ENCODE measurements at regions not wholly inside any gene's neighbourhood (a gene's known extent, or its start where the extent isn't known, plus 50 kb on each side); places are given as distances from the start of the nearest gene placed in this dataset.

DNA sequence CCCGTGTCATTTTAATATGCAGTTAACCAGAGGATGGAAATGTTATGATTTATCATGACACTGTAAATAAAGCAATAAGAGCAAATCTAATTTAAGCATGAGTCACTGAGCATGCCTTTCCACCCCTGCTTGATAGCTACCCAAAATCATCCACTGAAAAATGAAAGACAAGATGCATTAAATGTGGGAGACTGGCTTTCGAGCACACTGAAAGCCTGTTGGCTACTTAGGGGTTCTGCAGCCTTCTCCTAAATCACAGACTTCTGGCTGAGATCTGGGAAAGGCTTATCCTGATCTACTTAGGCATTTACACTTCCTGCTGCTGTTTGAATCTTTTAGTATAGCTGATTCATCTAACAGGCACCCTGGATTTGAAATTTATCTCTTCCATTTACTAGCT is 778.3 kb upstream of the CDH7 start:
- BruUV-seq (replicated peaks): no TSS peak
- H3K4me1 ChIP-seq (replicated peaks; ENCODE audit: insufficient read depth): no peaks in the 10 kb centered on the region
- H3K27ac ChIP-seq: no peak overlapping the region
- no peak for TF ChIP-seq EZH2 (IDR thresholded peaks at IDR 0.05; ENCODE audit: low read depth)
- TF ChIP-seq, protein P1, sequence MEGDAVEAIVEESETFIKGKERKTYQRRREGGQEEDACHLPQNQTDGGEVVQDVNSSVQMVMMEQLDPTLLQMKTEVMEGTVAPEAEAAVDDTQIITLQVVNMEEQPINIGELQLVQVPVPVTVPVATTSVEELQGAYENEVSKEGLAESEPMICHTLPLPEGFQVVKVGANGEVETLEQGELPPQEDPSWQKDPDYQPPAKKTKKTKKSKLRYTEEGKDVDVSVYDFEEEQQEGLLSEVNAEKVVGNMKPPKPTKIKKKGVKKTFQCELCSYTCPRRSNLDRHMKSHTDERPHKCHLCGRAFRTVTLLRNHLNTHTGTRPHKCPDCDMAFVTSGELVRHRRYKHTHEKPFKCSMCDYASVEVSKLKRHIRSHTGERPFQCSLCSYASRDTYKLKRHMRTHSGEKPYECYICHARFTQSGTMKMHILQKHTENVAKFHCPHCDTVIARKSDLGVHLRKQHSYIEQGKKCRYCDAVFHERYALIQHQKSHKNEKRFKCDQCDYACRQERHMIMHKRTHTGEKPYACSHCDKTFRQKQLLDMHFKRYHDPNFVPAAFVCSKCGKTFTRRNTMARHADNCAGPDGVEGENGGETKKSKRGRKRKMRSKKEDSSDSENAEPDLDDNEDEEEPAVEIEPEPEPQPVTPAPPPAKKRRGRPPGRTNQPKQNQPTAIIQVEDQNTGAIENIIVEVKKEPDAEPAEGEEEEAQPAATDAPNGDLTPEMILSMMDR (conservative IDR thresholded peaks at IDR 0.05): no peak
- ChIA-PET CTCF (no interaction called here), POLR2A (ENCODE audit: unreplicated experiment) (no interaction called here)
- no peaks in the 10 kb centered on the region for H3K27me3 ChIP-seq (ENCODE audit: insufficient read depth, low read depth)
- no peaks in the 10 kb centered on the region for H3K79me2 ChIP-seq (ENCODE audit: low read depth)
- H3K9me2 ChIP-seq (ENCODE audit: insufficient read depth): no peaks in the 10 kb centered on the region
- H3K9me3 ChIP-seq (ENCODE audit: insufficient read depth, low read depth): no peaks in the 10 kb centered on the region
- intact Hi-C loops (cut with micrococcal nuclease; ENCODE audit: unreplicated experiment): no loop called here
- H4K20me1 ChIP-seq (ENCODE audit: insufficient read depth): no peaks in the 10 kb centered on the region
- H3K4me2 ChIP-seq: no peak overlapping the region
- H2AFZ ChIP-seq: no peak overlapping the region; the same call in 1 of the 2 replicates
- no peaks in the 10 kb centered on the region for H3K36me3 ChIP-seq (ENCODE audit: low read depth)
- no peaks in the 10 kb centered on the region for H3F3A ChIP-seq (ENCODE audit: insufficient read depth, low read depth)
- no peak overlapping the region for H3K4me3 ChIP-seq
- no peak for DNase-seq

- Histone ChIP-seq H3K4me1 (replicated peaks; ENCODE audit: insufficient read depth) (no peaks in the 10 kb centered on the region), H3K4me2 (no peak overlapping the region), H3K9me3 (ENCODE audit: insufficient read depth, low read depth) (no peaks in the 10 kb centered on the region), H3K4me3 (no peak overlapping the region), H4K20me1 (ENCODE audit: insufficient read depth) (no peaks in the 10 kb centered on the region), H3F3A (ENCODE audit: insufficient read depth, low read depth) (no peaks in the 10 kb centered on the region), H2AFZ (no peak overlapping the region), H3K27me3 (ENCODE audit: insufficient read depth, low read depth) (no peaks in the 10 kb centered on the region), H3K79me2 (ENCODE audit: low read depth) (no peaks in the 10 kb centered on the region), H3K36me3 (ENCODE audit: low read depth) (no peaks in the 10 kb centered on the region), H3K9me2 (ENCODE audit: insufficient read depth) (no peaks in the 10 kb centered on the region), H3K27ac (no peak overlapping the region)
- no peak for DNase-seq
- no peak for TF ChIP-seq EZH2 (IDR thresholded peaks at IDR 0.05; ENCODE audit: low read depth)
- TF ChIP-seq, protein P1 (conservative IDR thresholded peaks at IDR 0.05): no peak
- ChIA-PET CTCF (no interaction called here), POLR2A (ENCODE audit: unreplicated experiment) (no interaction called here)
- intact Hi-C loops (cut with micrococcal nuclease; ENCODE audit: unreplicated experiment): no loop called here
- BruUV-seq (replicated peaks): no TSS peak
These were observed 784.1 kb upstream of the CDH7 start for GRCh38 chr18:64966667-64967066.

DNA sequence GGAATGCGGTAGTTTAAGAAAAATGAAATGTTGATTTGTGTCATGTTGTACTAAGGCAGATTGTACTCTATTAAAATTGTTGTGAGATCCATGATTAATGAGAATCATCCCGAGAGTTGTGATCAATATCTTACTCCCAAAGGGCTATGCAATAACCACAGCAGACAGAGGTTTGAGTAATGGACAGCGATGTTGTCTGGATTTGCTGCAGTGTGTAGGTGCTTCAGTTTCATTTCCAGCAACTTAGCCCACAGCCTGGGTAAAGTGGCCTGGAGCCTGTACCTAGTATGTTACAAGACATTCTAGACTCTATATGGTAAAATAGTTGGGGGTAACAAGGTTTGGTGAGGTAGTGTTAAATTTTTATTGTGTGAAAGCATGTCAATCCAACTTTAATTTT is 794.3 kb upstream of the CDH7 start:
- no peak for DNase-seq
- Histone ChIP-seq H3K79me2 (ENCODE audit: low read depth) (no peaks in the 10 kb centered on the region), H3K4me1 (replicated peaks; ENCODE audit: insufficient read depth) (no peaks in the 10 kb centered on the region), H3K27me3 (ENCODE audit: insufficient read depth, low read depth) (no peaks in the 10 kb centered on the region), H4K20me1 (ENCODE audit: insufficient read depth) (no peaks in the 10 kb centered on the region), H2AFZ (0 out of 2 replicates have a peak overlapping the region, but pooled peaks have one; percentile 15), H3K27ac (no peak overlapping the region), H3K9me2 (ENCODE audit: insufficient read depth) (no peaks in the 10 kb centered on the region), H3F3A (ENCODE audit: insufficient read depth, low read depth) (no peaks in the 10 kb centered on the region), H3K9me3 (ENCODE audit: insufficient read depth, low read depth) (no peaks in the 10 kb centered on the region), H3K4me2 (no peak overlapping the region), H3K36me3 (ENCODE audit: low read depth) (no peaks in the 10 kb centered on the region), H3K4me3 (no peak overlapping the region)
- intact Hi-C loops (cut with micrococcal nuclease; ENCODE audit: unreplicated experiment): no loop called here
- ChIA-PET POLR2A (ENCODE audit: unreplicated experiment) (no interaction called here), CTCF (no interaction called here)
- TF ChIP-seq, protein P1 (conservative IDR thresholded peaks at IDR 0.05): no peak
- no peak for TF ChIP-seq EZH2 (IDR thresholded peaks at IDR 0.05; ENCODE audit: low read depth)
- no TSS peak for BruUV-seq (replicated peaks)

Measured in PC-9 (cell line).